K562 (cell line): ENCODE measurements at regions not wholly inside any gene's neighbourhood (a gene's known extent, or its start where the extent isn't known, plus 50 kb on each side); places are given as distances from the start of the nearest gene placed in this dataset.

Experiments used
- ATAC-seq: fragments of 200-7000 bp; cut with Tn5 transposase; 3 replicates; pipeline ENCODE4 v1.9.1; 2020; ENCODE audit warnings: moderate library complexity
- BruUV-seq: library from RNA; stranded (reverse); fragments of 400-500 nt; replicated peaks from 2 replicates; lab custom pipeline; 2021; lab: Mats Ljungman, UMichigan
- CTCF ChIA-PET: fragments of 300-600 bp; formaldehyde crosslinking; extraction: SDS; loops from one replicate; lab custom pipeline; 2021; ENCODE audit warnings: low intra/inter-chr PET ratio; lab: Yijun Ruan, JAX
- POLR2A ChIA-PET: fragments of 300-600, 350-650 bp; sonication (Branson Sonifier 250); formaldehyde crosslinking; extraction: SDS; loops from one replicate; lab custom pipeline; 2021; ENCODE audit warnings: antibody characterized with exemption, inconsistent platforms; lab: Yijun Ruan, JAX
- DNase-seq, 4 experiments: peaks; one replicate each; pipeline versions ENCODE4 v3.0.0 to v3.0.0-alpha.2; 2011 to 2018; ENCODE audit warnings: low spot score in 3 of 4, mixed read lengths in 3 of 4; ENCODE audit errors: extremely low read depth in 1 of 4
- FAIRE-seq: peaks from 2 replicates; lab custom pipeline; 2011; peaks lifted over from hg19 to GRCh38; lab: Jason Lieb, UNC
- H2AFZ ChIP-seq: 2 replicates; pipeline ENCODE4 v1.6.0; 2011; ENCODE audit warnings: low read depth, low read length, control low read depth, inconsistent platforms
- H3K27ac ChIP-seq: fragments of 200-600 bp; 3 replicates; pipeline ENCODE4 v1.8.0; 2011; ENCODE audit warnings: low read depth, mild to moderate bottlenecking, control low read depth, inconsistent platforms, low read length, moderate library complexity, mixed read lengths; ENCODE audit errors: extremely low read depth
- H3K27me3 ChIP-seq, 2 experiments: fragments of 300-600 bp in 1 of 2; 2 replicates in 1 of 2; 3 replicates in 1 of 2; pipeline versions ENCODE4 v1.6.0 to v1.8.0; 2011; ENCODE audit warnings: inconsistent platforms in 2 of 2, low read length in 2 of 2, mild to moderate bottlenecking in 1 of 2, mixed read lengths in 1 of 2, moderate library complexity in 1 of 2; ENCODE audit not compliant: control insufficient read depth in 2 of 2, insufficient read depth in 2 of 2
- H3K36me3 ChIP-seq: fragments of 300-600 bp; 3 replicates; pipeline ENCODE4 v1.8.0; 2011; ENCODE audit warnings: mild to moderate bottlenecking, low read length, inconsistent platforms; ENCODE audit not compliant: control insufficient read depth, insufficient read depth
- H3K4me1 ChIP-seq, 2 experiments: fragments of 200-600 bp in 1 of 2; replicated peaks in 1 of 2; 2 replicates in 1 of 2; 3 replicates in 1 of 2; pipeline versions ENCODE4 v1.5.1 to v1.8.0; 2011; ENCODE audit warnings: inconsistent platforms in 2 of 2, low read length in 2 of 2, mild to moderate bottlenecking in 1 of 2, mixed read lengths in 1 of 2, moderate library complexity in 1 of 2; ENCODE audit not compliant: control insufficient read depth in 2 of 2, insufficient read depth in 2 of 2
- H3K4me2 ChIP-seq: 2 replicates; pipeline ENCODE4 v1.6.1; 2011; ENCODE audit warnings: low read length, control low read depth, inconsistent platforms, mixed read lengths; ENCODE audit not compliant: insufficient read depth
- H3K4me3 ChIP-seq: fragments of 200-600 bp; sonication (generic), shearing (Covaris generic); 2 replicates; pipeline ENCODE4 v1.5.1; 2016; ENCODE audit warnings: control low read depth, inconsistent platforms
- H3K79me2 ChIP-seq: fragments of 200-600 bp; 3 replicates; pipeline ENCODE4 v1.8.0; 2011; ENCODE audit warnings: low read length, inconsistent platforms; ENCODE audit not compliant: control insufficient read depth, insufficient read depth
- H3K9ac ChIP-seq, 2 experiments: 2 replicates each; pipeline versions ENCODE4 v1.6.0 to v1.6.1; 2011; ENCODE audit warnings: low read depth in 2 of 2, low read length in 2 of 2, control low read depth in 1 of 2, inconsistent platforms in 1 of 2, mild to moderate bottlenecking in 1 of 2, mixed read lengths in 1 of 2; ENCODE audit not compliant: insufficient read depth in 1 of 2
- H3K9me1 ChIP-seq: one replicate; pipeline ENCODE4 v1.6.0; 2011; ENCODE audit warnings: inconsistent platforms, mild to moderate bottlenecking, low read length, moderate library complexity; ENCODE audit not compliant: control insufficient read depth, insufficient read depth
- H3K9me3 ChIP-seq: replicated peaks from 2 replicates; pipeline ENCODE4 v1.5.1; 2011; ENCODE audit warnings: low read depth, low read length, inconsistent platforms; ENCODE audit not compliant: control insufficient read depth, insufficient read depth
- H4K20me1 ChIP-seq: replicated peaks from 2 replicates; pipeline ENCODE4 v1.6.1; 2011; ENCODE audit warnings: low read length, inconsistent platforms, mixed read lengths; ENCODE audit not compliant: control insufficient read depth, insufficient read depth
- NR2C1 ChIP-seq, 2 experiments: fragments of 450-650 bp; IDR thresholded peaks; 2 replicates each; pipeline ENCODE4 v1.6.1; 2017; ENCODE audit warnings: mild to moderate bottlenecking in 2 of 2, antibody characterized with exemption in 1 of 2, inconsistent platforms in 1 of 2, missing compliant biosample characterization in 1 of 2, missing genetic modification characterization in 1 of 2
- RAD51 ChIP-seq: fragments of 450-650 bp; IDR thresholded peaks from 2 replicates; pipeline ENCODE4 v1.7.1; 2016; ENCODE audit warnings: low read depth, mild to moderate bottlenecking, borderline replicate concordance
- ZNF668 ChIP-seq: fragments of 250-450 bp; sonication (Bioruptor Pico); IDR thresholded peaks from 2 replicates; pipeline ENCODE4 v1.8.0; 2022; ENCODE audit warnings: mild to moderate bottlenecking, inconsistent platforms
- WGBS: fragments of 100-300 bp; shearing (Covaris generic); methylation state at CpG from one replicate; pipeline ENCODE4 v1.1.6; 2016; ENCODE audit warnings: low coverage, mixed read lengths; ENCODE audit not compliant: insufficient coverage; ENCODE audit errors: missing lambda C conversion rate; 5-methylcytosine and 5-hydroxymethylcytosine counted together
- in situ Hi-C: fragments of 300-500 bp; cut with MboI; formaldehyde crosslinking; loops from 4 replicates; pipeline ENCODE4 v1.15.0; 2018; ENCODE audit warnings: inconsistent platforms, mixed read lengths
- intact Hi-C: fragments of 100-400 bp; cut with micrococcal nuclease; formaldehyde crosslinking; loops from 2 replicates; pipeline ENCODE4 v1.14.2; 2022
- TF ChIP-seq, protein P1 (sequence below): fragments of 450-650 bp; formaldehyde crosslinking; IDR thresholded peaks from 2 replicates; pipeline ENCODE4 v1.4.0; 2020; ENCODE audit warnings: mild to moderate bottlenecking
- TF ChIP-seq, protein P2 (sequence below): sonication (generic); formaldehyde crosslinking; IDR thresholded peaks from 2 replicates; pipeline ENCODE4 v1.5.0; 2020; ENCODE audit warnings: missing genetic modification reagents
- TF ChIP-seq, protein P3 (sequence below), 2 experiments: fragments of 450-650 bp; conservative IDR thresholded peaks; 2 replicates each; pipeline ENCODE4 v1.6.1; 2017; ENCODE audit warnings: mild to moderate bottlenecking in 2 of 2, moderate library complexity in 2 of 2
- TF ChIP-seq, protein P4 (sequence below): fragments of 450-650 bp; formaldehyde crosslinking; IDR thresholded peaks from 2 replicates; pipeline ENCODE4 v1.4.0; 2020; ENCODE audit warnings: mild to moderate bottlenecking, moderate library complexity
- TF ChIP-seq, protein P5 (sequence below): fragments of 250-450 bp; sonication (Bioruptor Pico); IDR thresholded peaks from 2 replicates; pipeline ENCODE4 v1.8.0; 2022; ENCODE audit warnings: inconsistent platforms
- TF ChIP-seq, protein P6 (sequence below): sonication (generic); formaldehyde crosslinking; IDR thresholded peaks from 2 replicates; pipeline ENCODE4 v1.9.0; 2022; ENCODE audit warnings: mild to moderate bottlenecking, missing genetic modification reagents

DNA sequence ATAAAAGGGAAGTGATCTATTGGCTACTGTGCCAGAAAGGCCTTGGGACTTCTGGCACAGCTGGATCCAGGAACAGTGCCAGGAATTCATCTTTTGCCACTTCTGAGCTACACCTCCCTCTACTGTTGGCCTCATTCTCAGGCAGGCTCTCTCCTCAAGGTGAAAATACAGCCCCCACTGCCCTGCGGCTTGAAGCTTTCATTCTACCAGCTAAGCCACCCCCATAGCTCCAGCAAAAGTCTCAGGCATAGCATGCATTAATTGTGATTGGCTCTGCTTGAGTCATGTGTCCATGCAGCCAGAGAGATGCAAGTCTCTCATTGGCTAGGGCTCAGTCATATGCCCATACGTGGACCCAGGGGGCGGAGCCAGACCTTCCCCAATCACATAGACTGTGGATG is 142.4 kb downstream of the TPRA1 start:
- H3K4me1 ChIP-seq, result no peaks in the 10 kb centered on the region
- intact Hi-C loops, result no loop called here
- no peaks in the 10 kb centered on the region for H3K36me3 ChIP-seq
- CTCF ChIA-PET, result no interaction called here
- no peak overlapping the region for H3K27ac ChIP-seq
- BruUV-seq, result no TSS peak
- H3K27me3 ChIP-seq, result peaks cover 0 to 13% of the 10 kb centered on the region in 2 experiments; a peak in 2 of 5 replicates
- H3K9me3 ChIP-seq, result no peaks in the 10 kb centered on the region
- 0% methylated on average over 3 of the region's 3 CpGs for WGBS
- no peak overlapping the region for H3K4me3 ChIP-seq
- no peaks in the 10 kb centered on the region for H3K9me1 ChIP-seq
- FAIRE-seq, result no peak
- DNase-seq, result peak in 3 of 4 experiments; percentile 39 to 50 (median 40)
- H3K9ac ChIP-seq, result no peak overlapping the region
- POLR2A ChIA-PET, result no interaction called here
- peak; percentile 76 for ATAC-seq
- H3K79me2 ChIP-seq, result no peaks in the 10 kb centered on the region
- H3K4me2 ChIP-seq, result no peak overlapping the region
- in situ Hi-C loops, result no loop called here
- TF ChIP-seq, protein P1, sequence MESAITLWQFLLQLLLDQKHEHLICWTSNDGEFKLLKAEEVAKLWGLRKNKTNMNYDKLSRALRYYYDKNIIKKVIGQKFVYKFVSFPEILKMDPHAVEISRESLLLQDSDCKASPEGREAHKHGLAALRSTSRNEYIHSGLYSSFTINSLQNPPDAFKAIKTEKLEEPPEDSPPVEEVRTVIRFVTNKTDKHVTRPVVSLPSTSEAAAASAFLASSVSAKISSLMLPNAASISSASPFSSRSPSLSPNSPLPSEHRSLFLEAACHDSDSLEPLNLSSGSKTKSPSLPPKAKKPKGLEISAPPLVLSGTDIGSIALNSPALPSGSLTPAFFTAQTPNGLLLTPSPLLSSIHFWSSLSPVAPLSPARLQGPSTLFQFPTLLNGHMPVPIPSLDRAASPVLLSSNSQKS, result no peak
- TF ChIP-seq, protein P2, sequence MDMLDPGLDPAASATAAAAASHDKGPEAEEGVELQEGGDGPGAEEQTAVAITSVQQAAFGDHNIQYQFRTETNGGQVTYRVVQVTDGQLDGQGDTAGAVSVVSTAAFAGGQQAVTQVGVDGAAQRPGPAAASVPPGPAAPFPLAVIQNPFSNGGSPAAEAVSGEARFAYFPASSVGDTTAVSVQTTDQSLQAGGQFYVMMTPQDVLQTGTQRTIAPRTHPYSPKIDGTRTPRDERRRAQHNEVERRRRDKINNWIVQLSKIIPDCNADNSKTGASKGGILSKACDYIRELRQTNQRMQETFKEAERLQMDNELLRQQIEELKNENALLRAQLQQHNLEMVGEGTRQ, result peak; percentile 78
- peak; percentile 59; the same call in 1 of the 2 replicates for TF ChIP-seq RAD51
- no peak for TF ChIP-seq ZNF668 (CRISPR knock-in tag)
- TF ChIP-seq, protein P3, sequence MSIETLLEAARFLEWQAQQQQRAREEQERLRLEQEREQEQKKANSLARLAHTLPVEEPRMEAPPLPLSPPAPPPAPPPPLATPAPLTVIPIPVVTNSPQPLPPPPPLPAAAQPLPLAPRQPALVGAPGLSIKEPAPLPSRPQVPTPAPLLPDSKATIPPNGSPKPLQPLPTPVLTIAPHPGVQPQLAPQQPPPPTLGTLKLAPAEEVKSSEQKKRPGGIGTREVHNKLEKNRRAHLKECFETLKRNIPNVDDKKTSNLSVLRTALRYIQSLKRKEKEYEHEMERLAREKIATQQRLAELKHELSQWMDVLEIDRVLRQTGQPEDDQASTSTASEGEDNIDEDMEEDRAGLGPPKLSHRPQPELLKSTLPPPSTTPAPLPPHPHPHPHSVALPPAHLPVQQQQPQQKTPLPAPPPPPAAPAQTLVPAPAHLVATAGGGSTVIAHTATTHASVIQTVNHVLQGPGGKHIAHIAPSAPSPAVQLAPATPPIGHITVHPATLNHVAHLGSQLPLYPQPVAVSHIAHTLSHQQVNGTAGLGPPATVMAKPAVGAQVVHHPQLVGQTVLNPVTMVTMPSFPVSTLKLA (conservative IDR thresholded peaks at IDR 0.05), result no peak
- TF ChIP-seq, protein P4, sequence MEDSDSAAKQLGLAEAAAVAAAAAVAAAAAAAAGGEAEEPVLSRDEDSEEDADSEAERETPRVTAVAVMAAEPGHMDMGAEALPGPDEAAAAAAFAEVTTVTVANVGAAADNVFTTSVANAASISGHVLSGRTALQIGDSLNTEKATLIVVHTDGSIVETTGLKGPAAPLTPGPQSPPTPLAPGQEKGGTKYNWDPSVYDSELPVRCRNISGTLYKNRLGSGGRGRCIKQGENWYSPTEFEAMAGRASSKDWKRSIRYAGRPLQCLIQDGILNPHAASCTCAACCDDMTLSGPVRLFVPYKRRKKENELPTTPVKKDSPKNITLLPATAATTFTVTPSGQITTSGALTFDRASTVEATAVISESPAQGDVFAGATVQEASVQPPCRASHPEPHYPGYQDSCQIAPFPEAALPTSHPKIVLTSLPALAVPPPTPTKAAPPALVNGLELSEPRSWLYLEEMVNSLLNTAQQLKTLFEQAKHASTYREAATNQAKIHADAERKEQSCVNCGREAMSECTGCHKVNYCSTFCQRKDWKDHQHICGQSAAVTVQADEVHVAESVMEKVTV (CRISPR knock-in tag), result no peak
- TF ChIP-seq, protein P5, sequence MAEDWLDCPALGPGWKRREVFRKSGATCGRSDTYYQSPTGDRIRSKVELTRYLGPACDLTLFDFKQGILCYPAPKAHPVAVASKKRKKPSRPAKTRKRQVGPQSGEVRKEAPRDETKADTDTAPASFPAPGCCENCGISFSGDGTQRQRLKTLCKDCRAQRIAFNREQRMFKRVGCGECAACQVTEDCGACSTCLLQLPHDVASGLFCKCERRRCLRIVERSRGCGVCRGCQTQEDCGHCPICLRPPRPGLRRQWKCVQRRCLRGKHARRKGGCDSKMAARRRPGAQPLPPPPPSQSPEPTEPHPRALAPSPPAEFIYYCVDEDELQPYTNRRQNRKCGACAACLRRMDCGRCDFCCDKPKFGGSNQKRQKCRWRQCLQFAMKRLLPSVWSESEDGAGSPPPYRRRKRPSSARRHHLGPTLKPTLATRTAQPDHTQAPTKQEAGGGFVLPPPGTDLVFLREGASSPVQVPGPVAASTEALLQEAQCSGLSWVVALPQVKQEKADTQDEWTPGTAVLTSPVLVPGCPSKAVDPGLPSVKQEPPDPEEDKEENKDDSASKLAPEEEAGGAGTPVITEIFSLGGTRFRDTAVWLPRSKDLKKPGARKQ, result no peak
- TF ChIP-seq NR2C1 (IDR thresholded peaks at IDR 0.05), result no peak
- no peak for TF ChIP-seq NR2C1 (tag; IDR thresholded peaks at IDR 0.05)
- TF ChIP-seq, protein P6, sequence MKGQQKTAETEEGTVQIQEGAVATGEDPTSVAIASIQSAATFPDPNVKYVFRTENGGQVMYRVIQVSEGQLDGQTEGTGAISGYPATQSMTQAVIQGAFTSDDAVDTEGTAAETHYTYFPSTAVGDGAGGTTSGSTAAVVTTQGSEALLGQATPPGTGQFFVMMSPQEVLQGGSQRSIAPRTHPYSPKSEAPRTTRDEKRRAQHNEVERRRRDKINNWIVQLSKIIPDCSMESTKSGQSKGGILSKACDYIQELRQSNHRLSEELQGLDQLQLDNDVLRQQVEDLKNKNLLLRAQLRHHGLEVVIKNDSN (CRISPR knock-in tag), result peak; percentile 55; the same call in 1 of the 2 replicates
- no peak overlapping the region for H2AFZ ChIP-seq
- H4K20me1 ChIP-seq, result no peaks in the 10 kb centered on the region
